ENCODE measurements at regions not wholly inside any gene's neighbourhood (a gene's known extent, or its start where the extent isn't known, plus 50 kb on each side); places are given as distances from the start of the nearest gene placed in this dataset.

GRCh38 chr11:88414385-88414861 lies 76.9 kb upstream of the CTSC start (continued):
- TF ChIP-seq AFF1 (IDR thresholded peaks at IDR 0.05; ENCODE audit: low read depth in 1 of 2, partially characterized antibody in 2 of 2): peak in 1 of 2 experiments; percentile 53
- 0 out of 2 replicates have a peak, but pooled peaks have one; percentile 9 for TF ChIP-seq HMBOX1 (IDR thresholded peaks at IDR 0.05)
- TF ChIP-seq ARID1B (IDR thresholded peaks at IDR 0.05): 0 out of 2 replicates have a peak, but pooled peaks have one; percentile 17
- peak; percentile 69; the same call in 1 of the 2 replicates for TF ChIP-seq SMARCE1 (IDR thresholded peaks at IDR 0.05)
- 0 out of 2 replicates have a peak, but pooled peaks have one; percentile 32 for TF ChIP-seq ZNF589 (CRISPR knock-in tag; IDR thresholded peaks at IDR 0.05; ENCODE audit: low read depth)
- TF ChIP-seq RBM34 (IDR thresholded peaks at IDR 0.05; ENCODE audit: borderline replicate concordance, insufficient read depth, low read length): no peak
- TF ChIP-seq SREBF2 (CRISPR knock-in tag; IDR thresholded peaks at IDR 0.05): no peak
- peak; percentile 75 for TF ChIP-seq FOXJ2 (tag; IDR thresholded peaks at IDR 0.05)
- TF ChIP-seq ELF2 (CRISPR knock-in tag; IDR thresholded peaks at IDR 0.05): peak; percentile 75
- TF ChIP-seq NR2C2 (CRISPR knock-in tag; IDR thresholded peaks at IDR 0.05): no peak
- peak; percentile 13; the same call in 1 of the 2 replicates for TF ChIP-seq NR2C2 (tag; IDR thresholded peaks at IDR 0.05)
- TF ChIP-seq USF2 (CRISPR knock-in tag; IDR thresholded peaks at IDR 0.05): peak; percentile 14; the same call in 1 of the 2 replicates
- no peak for TF ChIP-seq RBM22 (IDR thresholded peaks at IDR 0.05; ENCODE audit: low read depth, low read length, poor library complexity, severe bottlenecking)
- TF ChIP-seq MCM2 (IDR thresholded peaks at IDR 0.05; ENCODE audit: low read depth): no peak
- peak; percentile 91 for TF ChIP-seq NFIC (IDR thresholded peaks at IDR 0.05)
- TF ChIP-seq TFAP4 (CRISPR knock-in tag; IDR thresholded peaks at IDR 0.05; ENCODE audit: borderline replicate concordance): no peak
- TF ChIP-seq E2F6 (IDR thresholded peaks at IDR 0.05; ENCODE audit: borderline replicate concordance in 1 of 2, extremely low read depth in 1 of 2, insufficient read depth in 1 of 2, insufficient read length in 1 of 2, low read depth in 1 of 2, low read length in 1 of 2, poor library complexity in 1 of 2, severe bottlenecking in 1 of 2): peak in 1 of 2 experiments; percentile 59
- no peak for TF ChIP-seq CC2D1A (IDR thresholded peaks at IDR 0.05)
- 0 out of 2 replicates have a peak, but pooled peaks have one; percentile 22 for TF ChIP-seq RAD51 (IDR thresholded peaks at IDR 0.05; ENCODE audit: borderline replicate concordance, low read depth)
- 0 out of 2 replicates have a peak, but pooled peaks have one; percentile 44 for TF ChIP-seq HDAC2 (IDR thresholded peaks at IDR 0.05)
